ENCODE measurements at regions not wholly inside any gene's neighbourhood (a gene's known extent, or its start where the extent isn't known, plus 50 kb on each side); places are given as distances from the start of the nearest gene placed in this dataset.

GRCh38 chr1:213876531-213876930 is 111.2 kb upstream of the PROX1 start:
- TF ChIP-seq SUZ12 (IDR thresholded peaks at IDR 0.05; ENCODE audit: extremely low read depth, insufficient read depth, insufficient read length): no peak
- no peak for TF ChIP-seq ZNF274 (IDR thresholded peaks at IDR 0.05; ENCODE audit: low read depth, low read length)
- TF ChIP-seq YY1 (IDR thresholded peaks at IDR 0.05; ENCODE audit: insufficient read depth, insufficient read length): no peak
